IMR-90 (cell line): ENCODE measurements at regions not wholly inside any gene's neighbourhood (a gene's known extent, or its start where the extent isn't known, plus 50 kb on each side); places are given as distances from the start of the nearest gene placed in this dataset.

Source experiments
- ATAC-seq: fragments of 200-7000 bp; cut with Tn5 transposase; 2 replicates; pipeline ENCODE4 v1.9.1; 2020; ENCODE audit warnings: low read depth, mild to moderate bottlenecking, moderate library complexity
- BruUV-seq: library from RNA; stranded (reverse); fragments of 400-500 nt; replicated peaks from 2 replicates; lab custom pipeline; 2021; lab: Mats Ljungman, UMichigan
- CTCF ChIA-PET: fragments of 300-600 bp; formaldehyde crosslinking; extraction: SDS; loops from one replicate; lab custom pipeline; 2021; ENCODE audit warnings: antibody characterized with exemption; lab: Yijun Ruan, JAX
- POLR2A ChIA-PET: fragments of 300-600 bp; sonication (Branson Sonifier 250); formaldehyde crosslinking; loops from one replicate; lab custom pipeline; 2022; ENCODE audit warnings: antibody characterized with exemption; ENCODE audit not compliant: unreplicated experiment; lab: Charles Lee
- DNase-seq: peaks from one replicate; pipeline ENCODE4 v3.0.0; 2013
- H2AFZ ChIP-seq: replicated peaks from 2 replicates; pipeline ENCODE3; 2013; ENCODE audit warnings: low read length, mild to moderate bottlenecking; ENCODE audit not compliant: poor library complexity
- H2AK5ac ChIP-seq: 2 replicates; pipeline ENCODE4 v1.6.1; 2013; ENCODE audit warnings: low read depth, low read length, inconsistent platforms
- H2AK9ac ChIP-seq: replicated peaks from 2 replicates; pipeline ENCODE3; 2013; ENCODE audit warnings: mild to moderate bottlenecking, low read depth, low read length, moderate library complexity; ENCODE audit not compliant: poor library complexity
- H2BK120ac ChIP-seq: 2 replicates; pipeline ENCODE4 v1.6.1; 2013; ENCODE audit warnings: low read depth, low read length, inconsistent platforms
- H2BK15ac ChIP-seq: 3 replicates; pipeline ENCODE4 v1.6.1; 2013; ENCODE audit warnings: low read depth, low read length, inconsistent platforms
- H2BK20ac ChIP-seq: 2 replicates; pipeline ENCODE4 v1.6.1; 2013; ENCODE audit warnings: low read depth, mild to moderate bottlenecking, inconsistent platforms, low read length, moderate library complexity
- H2BK5ac ChIP-seq: 2 replicates; pipeline ENCODE4 v1.6.1; 2013; ENCODE audit warnings: mild to moderate bottlenecking, low read depth, low read length, inconsistent platforms; ENCODE audit not compliant: poor library complexity, severe bottlenecking
- H3K14ac ChIP-seq: replicated peaks from 2 replicates; pipeline ENCODE4 v1.6.1; 2013; ENCODE audit warnings: low read depth, low read length, inconsistent platforms
- H3K18ac ChIP-seq: 2 replicates; pipeline ENCODE4 v1.6.1; 2013; ENCODE audit warnings: low read depth, low read length, control low read depth
- H3K23ac ChIP-seq: 2 replicates; pipeline ENCODE4 v1.6.1; 2013; ENCODE audit warnings: low read depth, low read length, inconsistent platforms
- H3K27ac ChIP-seq: 2 replicates; pipeline ENCODE4 v1.5.1; 2013; ENCODE audit warnings: mild to moderate bottlenecking, control low read depth, low read length; ENCODE audit not compliant: insufficient read depth
- H3K27me3 ChIP-seq: 2 replicates; pipeline ENCODE4 v1.6.1; 2013; ENCODE audit warnings: low read length; ENCODE audit not compliant: control insufficient read depth, insufficient read depth
- H3K36me3 ChIP-seq: 2 replicates; pipeline ENCODE4 v1.6.1; 2013; ENCODE audit warnings: low read length, mixed read lengths; ENCODE audit not compliant: control insufficient read depth, insufficient read depth
- H3K4ac ChIP-seq: 2 replicates; pipeline ENCODE4 v1.6.1; 2013; ENCODE audit warnings: low read depth, low read length, inconsistent platforms
- H3K4me1 ChIP-seq: 2 replicates; pipeline ENCODE4 v1.6.1; 2013; ENCODE audit warnings: low read length, mixed read lengths; ENCODE audit not compliant: control insufficient read depth, insufficient read depth
- H3K4me2 ChIP-seq: 2 replicates; pipeline ENCODE4 v1.6.1; 2013; ENCODE audit warnings: low read depth, mild to moderate bottlenecking, control low read depth, low read length, moderate library complexity
- H3K4me3 ChIP-seq: 2 replicates; pipeline ENCODE4 v1.5.1; 2013; ENCODE audit warnings: low read depth, mild to moderate bottlenecking, control low read depth, low read length, moderate library complexity; ENCODE audit not compliant: insufficient read depth
- H3K56ac ChIP-seq: 2 replicates; pipeline ENCODE4 v1.6.1; 2013; ENCODE audit warnings: low read length, inconsistent platforms; ENCODE audit not compliant: insufficient read depth; ENCODE audit errors: extremely low read depth
- H3K79me1 ChIP-seq, 2 experiments: 2 replicates each; pipeline ENCODE4 v1.6.1; 2013; ENCODE audit warnings: low read length in 2 of 2, inconsistent platforms in 1 of 2, low read depth in 1 of 2
- H3K9ac ChIP-seq: 2 replicates; pipeline ENCODE4 v1.6.1; 2013; ENCODE audit warnings: low read depth, low read length, control low read depth
- H3K9me1 ChIP-seq: 2 replicates; pipeline ENCODE4 v1.6.1; 2013; ENCODE audit warnings: low read length, inconsistent platforms; ENCODE audit not compliant: insufficient read depth
- H3K9me3 ChIP-seq: 2 replicates; pipeline ENCODE4 v1.6.1; 2013; ENCODE audit warnings: low read length; ENCODE audit not compliant: control insufficient read depth, insufficient read depth
- H4K20me1 ChIP-seq: 2 replicates; pipeline ENCODE4 v1.6.1; 2013; ENCODE audit warnings: low read length, inconsistent platforms; ENCODE audit not compliant: insufficient read depth
- H4K5ac ChIP-seq: 2 replicates; pipeline ENCODE4 v1.6.1; 2013; ENCODE audit warnings: mild to moderate bottlenecking, low read depth, low read length, control low read depth
- H4K8ac ChIP-seq, 2 experiments: 2 replicates each; pipeline ENCODE4 v1.6.1; 2013; ENCODE audit warnings: low read depth in 2 of 2, low read length in 2 of 2, control low read depth in 1 of 2, inconsistent platforms in 1 of 2
- H4K91ac ChIP-seq: 2 replicates; pipeline ENCODE4 v1.6.1; 2013; ENCODE audit warnings: low read depth, low read length, inconsistent platforms; ENCODE audit not compliant: insufficient read depth
- CHD1 ChIP-seq: IDR thresholded peaks from 2 replicates; pipeline ENCODE4 v1.6.1; 2012; ENCODE audit warnings: low read depth, low read length, improper control_type of control experiment
- FOS ChIP-seq: fragments of 150-350 bp; IDR thresholded peaks from 2 replicates; pipeline ENCODE4 v1.6.1; 2016; ENCODE audit warnings: low read depth, low read length
- MAFK ChIP-seq: IDR thresholded peaks from 2 replicates; pipeline ENCODE4 v1.6.1; 2012; ENCODE audit warnings: low read depth, low read length, improper control_type of control experiment
- MAZ ChIP-seq: IDR thresholded peaks from 2 replicates; pipeline ENCODE4 v1.6.1; 2012; ENCODE audit warnings: low read depth, mild to moderate bottlenecking, low read length, improper control_type of control experiment, moderate library complexity, borderline replicate concordance
- SMC3 ChIP-seq: fragments of 150-350 bp; IDR thresholded peaks from 2 replicates; pipeline ENCODE4 v1.6.1; 2016; ENCODE audit warnings: low read depth, mild to moderate bottlenecking, antibody characterized with exemption, low read length, moderate library complexity
- WGBS, 2 experiments: methylation state at CpG; one replicate each; pipeline versions ENCODE4 v1.1.5 to v1.1.7; 2013; ENCODE audit warnings: missing lambda C conversion rate in 2 of 2; ENCODE audit not compliant: insufficient read length in 1 of 2; ENCODE audit errors: extremely low coverage in 2 of 2; 5-methylcytosine and 5-hydroxymethylcytosine counted together
- dilution Hi-C: fragments of 300-500 bp; cut with HindIII; formaldehyde crosslinking; loops from one replicate; pipeline ENCODE4 v1.14.3; 2018; ENCODE audit warnings: low sequenced_read_pairs; ENCODE audit not compliant: unreplicated experiment
- in situ Hi-C: fragments of 300-500 bp; cut with MboI; formaldehyde crosslinking; loops from 3 replicates; pipeline ENCODE4 v1.14.3; 2019; ENCODE audit warnings: low sequenced_read_pairs, inconsistent platforms, mixed read lengths
- intact Hi-C: fragments of 100-400 bp; cut with micrococcal nuclease; formaldehyde crosslinking; loops from 2 replicates; pipeline ENCODE4 v1.10.0; 2022
- TF ChIP-seq, protein P1 (sequence below): conservative IDR thresholded peaks from 2 replicates; pipeline ENCODE4 v1.5.1; 2012; ENCODE audit warnings: mild to moderate bottlenecking, low read depth, low read length, improper control_type of control experiment

DNA sequence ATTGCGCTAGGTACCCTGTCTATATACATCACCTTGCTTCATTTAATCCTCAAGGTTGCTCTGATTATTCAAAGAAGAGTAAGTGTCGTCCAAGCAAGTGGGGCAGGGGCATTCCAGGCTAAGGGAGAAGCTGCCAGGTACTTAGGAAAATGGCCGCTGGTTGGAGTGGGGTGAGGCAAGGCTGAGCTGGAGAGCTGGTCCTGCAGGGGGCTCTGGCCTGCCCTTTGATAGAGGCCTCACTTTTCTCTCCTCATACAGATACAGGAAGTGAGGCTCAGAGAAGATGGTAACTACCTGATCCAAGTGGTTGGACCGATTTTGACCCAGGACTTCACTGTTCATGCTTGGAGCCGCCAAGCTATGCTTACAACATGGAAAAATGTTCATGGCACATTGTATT is 86.9 kb upstream of the ZBTB40 start:
- 80% methylated on average over 1 of the region's 5 CpGs; no CpG with 5 or more reads in 1 of the 2 experiments for WGBS, 2 experiments
- in situ Hi-C loops (no loop called here), intact Hi-C loops (no loop called here), dilution Hi-C loops (no loop called here)
- no peak overlapping the region for H2AK9ac ChIP-seq
- H3K4me3 ChIP-seq: no peak overlapping the region
- no peak overlapping the region for H3K23ac ChIP-seq
- H3K56ac ChIP-seq: no peak overlapping the region
- H2AK5ac ChIP-seq: no peak overlapping the region
- H3K4ac ChIP-seq: no peak overlapping the region
- H2BK20ac ChIP-seq: no peak overlapping the region
- H3K4me1 ChIP-seq: no peaks in the 10 kb centered on the region
- H3K9me3 ChIP-seq: no peaks in the 10 kb centered on the region; the same call in 1 of the 2 replicates
- H3K27me3 ChIP-seq: peaks cover 73% of the 10 kb centered on the region
- ChIA-PET POLR2A (no interaction called here), CTCF (no interaction called here)
- H2BK120ac ChIP-seq: no peak overlapping the region
- no peak overlapping the region for H2AFZ ChIP-seq
- H4K91ac ChIP-seq: no peak overlapping the region
- no peak overlapping the region for H3K18ac ChIP-seq
- no peak for DNase-seq
- BruUV-seq: no TSS peak
- H3K79me1 ChIP-seq: no peaks in the 10 kb centered on the region
- H2BK15ac ChIP-seq: no peak overlapping the region
- H3K14ac ChIP-seq: no peak overlapping the region
- no peak overlapping the region for H4K5ac ChIP-seq
- no peak overlapping the region for H2BK5ac ChIP-seq
- no peak overlapping the region for H3K27ac ChIP-seq
- TF ChIP-seq CHD1 (no peak), MAFK (no peak), SMC3 (no peak), MAZ (no peak), FOS (no peak)
- TF ChIP-seq, protein P1, sequence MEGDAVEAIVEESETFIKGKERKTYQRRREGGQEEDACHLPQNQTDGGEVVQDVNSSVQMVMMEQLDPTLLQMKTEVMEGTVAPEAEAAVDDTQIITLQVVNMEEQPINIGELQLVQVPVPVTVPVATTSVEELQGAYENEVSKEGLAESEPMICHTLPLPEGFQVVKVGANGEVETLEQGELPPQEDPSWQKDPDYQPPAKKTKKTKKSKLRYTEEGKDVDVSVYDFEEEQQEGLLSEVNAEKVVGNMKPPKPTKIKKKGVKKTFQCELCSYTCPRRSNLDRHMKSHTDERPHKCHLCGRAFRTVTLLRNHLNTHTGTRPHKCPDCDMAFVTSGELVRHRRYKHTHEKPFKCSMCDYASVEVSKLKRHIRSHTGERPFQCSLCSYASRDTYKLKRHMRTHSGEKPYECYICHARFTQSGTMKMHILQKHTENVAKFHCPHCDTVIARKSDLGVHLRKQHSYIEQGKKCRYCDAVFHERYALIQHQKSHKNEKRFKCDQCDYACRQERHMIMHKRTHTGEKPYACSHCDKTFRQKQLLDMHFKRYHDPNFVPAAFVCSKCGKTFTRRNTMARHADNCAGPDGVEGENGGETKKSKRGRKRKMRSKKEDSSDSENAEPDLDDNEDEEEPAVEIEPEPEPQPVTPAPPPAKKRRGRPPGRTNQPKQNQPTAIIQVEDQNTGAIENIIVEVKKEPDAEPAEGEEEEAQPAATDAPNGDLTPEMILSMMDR: no peak; the same call in 1 of the 2 replicates
- no peak for ATAC-seq
- no peak overlapping the region for H4K8ac ChIP-seq
- H3K4me2 ChIP-seq: no peak overlapping the region
- no peak overlapping the region for H3K9ac ChIP-seq
- H3K36me3 ChIP-seq: no peaks in the 10 kb centered on the region
- H3K9me1 ChIP-seq: 0 out of 2 replicates have a peak, but pooled peaks cover 2% of the 10 kb centered on the region
- H4K20me1 ChIP-seq: no peaks in the 10 kb centered on the region
